HG02798 (cell line): ENCODE measurements at regions not wholly inside any gene's neighbourhood (a gene's known extent, or its start where the extent isn't known, plus 50 kb on each side); places are given as distances from the start of the nearest gene placed in this dataset.
"Not testable (repeated sequence)": the region's sequence is repeated elsewhere in the genome, so short reads cannot be mapped to it uniquely, and the experiment has no call there.

ENCODE experiments used
- ATAC-seq: cut with Tn5 transposase; IDR thresholded peaks from one replicate; pipeline ENCODE4 v1.9.1; 2021; ENCODE audit warnings: mild to moderate bottlenecking; ENCODE audit not compliant: unreplicated experiment, poor library complexity

DNA sequence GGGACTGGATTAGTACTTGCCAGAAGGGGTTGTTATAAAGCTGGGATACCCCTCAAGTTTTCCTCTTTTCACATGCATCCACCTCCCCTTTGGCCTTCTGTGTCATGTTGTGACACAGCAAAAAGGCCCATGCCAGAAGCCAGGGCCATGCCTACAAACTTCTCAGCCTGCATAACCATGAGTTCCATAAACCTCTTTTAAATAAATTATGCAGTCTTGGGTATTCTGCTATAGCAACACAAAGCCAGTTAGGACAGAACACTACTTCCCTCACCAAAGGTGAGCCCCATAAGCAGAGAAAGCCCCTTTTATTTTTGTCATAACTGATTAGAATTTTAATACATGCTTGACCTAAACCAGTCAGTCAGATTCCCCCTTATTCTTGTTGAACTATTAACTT, 801.3 kb downstream of the DNAH5 start:
- ATAC-seq = no peak

- no peak for ATAC-seq
Measured at GRCh38 chr5:13133951-13134350, 810.5 kb downstream of the DNAH5 start.

DNA sequence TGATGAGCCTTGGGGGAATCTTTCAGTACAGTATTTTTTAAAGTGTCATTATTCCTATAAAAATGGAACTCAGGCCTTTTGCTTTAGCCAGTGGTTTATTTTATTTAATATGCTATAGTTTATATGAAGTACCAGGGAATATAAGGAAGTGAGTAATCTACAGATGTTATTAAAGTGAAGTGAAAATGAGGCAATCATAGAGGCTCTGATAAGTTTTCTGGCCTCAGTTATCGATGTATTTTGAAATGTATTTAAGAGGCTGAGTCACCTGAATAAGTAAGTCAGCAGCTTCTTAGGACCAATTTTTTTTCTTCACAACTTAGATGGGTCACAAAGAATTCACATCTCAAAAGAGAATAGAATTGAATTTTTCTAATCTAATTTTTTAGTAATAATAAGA, 829.0 kb downstream of the DNAH5 start:
- no peak for ATAC-seq

DNA sequence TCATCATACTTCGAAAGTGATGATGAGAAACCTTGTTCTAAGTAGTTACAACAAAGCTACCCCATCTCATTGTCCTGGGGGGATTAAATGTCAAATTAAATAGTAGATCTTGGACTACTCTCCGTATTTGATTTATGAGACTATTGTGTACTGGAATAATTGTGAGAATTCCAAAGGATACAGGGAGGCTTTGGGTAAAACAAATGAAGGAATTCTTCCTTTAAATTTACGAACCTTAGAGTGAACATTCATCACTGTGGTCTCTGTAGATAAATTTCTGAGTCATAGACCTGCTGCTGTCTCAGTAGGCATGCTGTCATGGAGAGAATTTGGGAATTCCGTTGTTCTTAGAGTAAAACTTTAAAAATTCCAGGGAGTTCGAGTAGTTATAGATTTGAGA, 836.2 kb downstream of the DNAH5 start:
- ATAC-seq = no peak

- ATAC-seq = no peak
Measured at GRCh38 chr5:13107537-13107936, 837.0 kb downstream of the DNAH5 start.

DNA sequence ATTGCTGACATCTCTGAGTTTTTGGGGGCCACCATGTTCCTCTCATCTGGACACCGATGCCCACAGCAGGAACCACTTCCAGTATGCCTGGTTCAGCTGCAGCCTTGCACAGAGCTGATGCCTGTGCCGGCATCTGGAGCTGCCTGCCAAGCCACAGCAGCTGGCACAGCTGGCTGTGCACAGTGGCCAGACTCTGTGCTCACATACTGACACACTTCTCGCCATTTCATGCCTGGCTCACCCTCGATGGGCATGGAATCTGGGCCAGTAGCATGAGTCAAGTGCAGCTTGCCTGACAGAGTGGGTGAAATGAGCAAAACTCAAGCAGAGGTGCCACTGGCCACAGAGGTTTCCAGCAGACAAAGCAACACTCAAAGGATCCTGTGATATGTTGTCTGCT, 863.4 kb downstream of the DNAH5 start:
- no peak for ATAC-seq

GRCh38 chr5:13072936-13073335, 871.6 kb downstream of the DNAH5 start:
- ATAC-seq = not testable (repeated sequence)

DNA sequence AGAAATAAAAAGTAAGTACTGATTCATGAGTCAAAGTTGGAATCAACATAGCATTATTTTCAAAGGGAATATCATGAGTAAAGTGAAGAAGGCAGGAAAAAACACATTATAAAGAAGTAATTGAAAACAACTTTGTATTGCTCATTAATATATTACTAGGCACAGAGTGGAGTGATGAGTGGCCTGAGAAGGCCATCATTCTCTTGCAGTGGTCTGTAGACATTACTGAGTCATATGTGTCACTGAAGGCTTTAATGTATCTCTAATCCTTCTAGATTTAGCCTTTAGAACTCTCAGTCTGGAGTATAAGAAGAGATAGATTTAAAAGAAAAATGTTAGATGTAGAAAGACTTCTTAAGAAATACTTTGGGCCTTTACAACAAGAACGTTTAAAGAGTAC, 881.4 kb downstream of the DNAH5 start:
- ATAC-seq = no peak

DNA sequence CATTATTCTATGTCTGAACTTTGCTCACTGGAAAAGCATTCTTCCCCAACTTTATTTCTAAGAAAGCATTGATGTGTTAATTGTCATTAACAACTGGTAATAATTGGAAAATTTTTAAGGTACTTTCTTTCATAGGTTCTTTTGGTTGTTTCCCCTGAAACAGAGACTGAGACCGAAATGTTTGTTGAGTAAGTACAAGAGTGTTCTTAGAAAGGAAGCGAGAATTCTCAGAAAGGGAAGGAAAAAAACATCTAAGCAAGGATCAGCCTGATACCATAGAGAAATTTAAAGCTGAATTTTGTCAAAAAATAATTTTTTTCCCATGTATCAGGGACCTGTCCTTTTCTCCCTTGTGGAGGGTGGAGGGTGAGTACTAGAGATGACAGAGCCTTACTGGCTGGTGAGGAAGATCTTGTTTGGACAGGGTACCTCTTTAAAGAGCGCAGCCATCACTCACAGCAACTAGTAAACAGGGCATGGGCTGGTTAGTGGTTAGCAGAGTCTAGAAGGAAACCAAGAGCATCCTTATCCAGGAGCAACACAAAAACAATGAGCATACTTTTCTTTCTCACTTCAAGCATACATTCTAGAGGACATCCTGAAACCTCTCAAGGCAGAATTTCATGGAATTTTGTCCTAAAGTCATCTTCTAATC, 898.5 kb downstream of the DNAH5 start:
- no peak for ATAC-seq

DNA sequence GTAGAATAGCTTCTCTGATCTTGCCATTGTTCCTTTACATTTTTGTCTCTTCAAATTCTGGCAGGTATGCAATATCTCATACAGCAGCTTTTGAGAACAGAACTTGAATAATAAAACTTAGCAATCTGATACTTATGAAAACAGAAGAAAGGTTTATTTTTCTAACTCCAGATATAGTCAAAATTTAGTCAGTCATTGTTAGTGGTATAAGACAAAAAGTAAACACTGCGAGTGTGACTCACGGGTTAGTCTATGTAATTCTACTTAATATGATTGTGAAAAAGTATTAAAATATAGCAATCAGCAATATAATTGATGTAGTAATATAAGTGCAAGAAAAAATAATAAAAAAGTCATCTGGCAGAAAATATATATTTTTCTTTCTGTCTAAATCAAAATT, 910.4 kb downstream of the DNAH5 start:
- no peak for ATAC-seq

GRCh38 chr5:13029211-13029610, 915.3 kb downstream of the DNAH5 start:
- ATAC-seq = no peak

GRCh38 chr5:13027874-13028273, 916.6 kb downstream of the DNAH5 start:
- no peak for ATAC-seq

DNA sequence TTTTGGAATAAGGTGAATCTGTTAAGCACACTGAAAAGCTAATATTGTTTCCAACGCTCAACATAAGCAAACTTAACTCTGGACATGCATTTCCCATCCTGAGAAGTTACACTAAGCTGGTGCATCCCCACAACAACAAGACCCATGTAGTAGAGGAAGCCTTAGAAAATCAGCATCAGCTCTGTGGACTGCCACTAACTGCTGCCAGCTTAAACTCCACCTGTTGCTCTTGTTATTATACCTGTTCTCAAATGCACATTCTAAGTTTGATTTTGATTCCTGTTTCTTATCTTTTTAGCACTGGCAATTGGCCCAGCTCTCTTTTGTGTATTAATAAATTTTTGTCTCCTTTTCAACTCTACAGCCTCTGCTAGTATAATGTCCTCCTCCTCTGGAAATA, 924.8 kb downstream of the DNAH5 start:
- no peak for ATAC-seq

GRCh38 chr5:13003457-13003856, 941.0 kb downstream of the DNAH5 start:
- ATAC-seq = no peak

DNA sequence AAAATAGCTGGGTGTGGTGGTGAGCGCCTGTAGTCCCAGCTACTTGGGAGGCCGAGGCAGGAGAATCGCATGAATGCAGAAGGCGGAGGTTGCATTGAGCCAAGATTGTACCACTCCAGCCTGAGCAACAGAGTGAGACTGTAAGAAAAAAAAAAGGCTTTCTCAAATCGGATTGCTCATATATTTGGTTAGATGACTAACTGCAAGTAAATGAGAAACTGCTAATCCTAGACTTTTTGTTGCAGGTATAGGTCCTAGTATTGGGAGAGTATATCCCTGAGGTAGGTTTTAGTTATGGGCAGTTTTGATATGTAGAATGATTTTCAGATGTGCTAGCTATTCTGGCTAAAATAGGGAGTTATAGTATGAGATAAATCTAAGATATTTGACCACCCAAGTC, 944.8 kb downstream of the DNAH5 start:
- ATAC-seq = no peak

- ATAC-seq = no peak
Measured at GRCh38 chr5:12985142-12985541, 959.3 kb downstream of the DNAH5 start.

- no peak for ATAC-seq
Measured at GRCh38 chr5:12974856-12975255, 969.6 kb downstream of the DNAH5 start.

GRCh38 chr5:12965804-12966203, 978.7 kb downstream of the DNAH5 start:
- no peak for ATAC-seq

GRCh38 chr5:12959713-12960112, 984.8 kb downstream of the DNAH5 start:
- no peak for ATAC-seq

GRCh38 chr5:12952409-12952808, 992.1 kb downstream of the DNAH5 start:
- no peak for ATAC-seq

DNA sequence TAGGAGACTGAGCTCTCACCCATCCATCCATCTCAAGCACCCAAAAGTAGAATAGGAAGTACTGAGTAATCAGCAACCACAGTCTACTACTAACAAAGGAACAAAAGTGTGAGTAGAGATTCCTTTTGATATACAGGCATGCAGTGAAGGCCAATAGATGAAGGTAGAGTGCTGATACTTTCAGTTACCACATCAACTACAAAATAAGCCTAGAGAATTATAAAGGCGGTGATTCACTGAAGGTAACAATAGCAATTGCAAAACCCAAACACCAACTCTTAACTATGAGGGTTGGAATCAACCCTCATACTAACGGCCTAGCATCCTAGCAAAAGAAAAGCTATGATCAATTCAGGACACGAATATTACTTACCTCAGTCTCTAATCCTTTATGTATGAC, 992.6 kb downstream of the DNAH5 start:
- no peak for ATAC-seq

- ATAC-seq = no peak
Measured at GRCh38 chr5:12947379-12947778, 997.1 kb downstream of the DNAH5 start.

GRCh38 chr5:12945477-12945876, 999.0 kb downstream of the DNAH5 start:
- ATAC-seq = not testable (repeated sequence)
